ENCODE measurements at regions not wholly inside any gene's neighbourhood (a gene's known extent, or its start where the extent isn't known, plus 50 kb on each side); places are given as distances from the start of the nearest gene placed in this dataset.

GRCh38 chr6:120056085-120056484 is 706.5 kb upstream of the MAN1A1 start:
- peak; percentile 22; the same call in 1 of the 2 replicates for TF ChIP-seq CTCF (IDR thresholded peaks at IDR 0.05; ENCODE audit: low read depth, low read length)
- TF ChIP-seq EZH2phosphoT487 (IDR thresholded peaks at IDR 0.05; ENCODE audit: low read depth): no peak
